Mucosa of stomach (tissue), 1 donor: ENCODE measurements at regions not wholly inside any gene's neighbourhood (a gene's known extent, or its start where the extent isn't known, plus 50 kb on each side); places are given as distances from the start of the nearest gene placed in this dataset.

Experiments used
- H3K27me3 ChIP-seq: one replicate; pipeline ENCODE4 v1.7.0; 2013; ENCODE audit warnings: mild to moderate bottlenecking, low read length; ENCODE audit not compliant: control insufficient read depth, insufficient read depth
- H3K36me3 ChIP-seq: one replicate; pipeline ENCODE4 v1.7.0; 2013; ENCODE audit warnings: low read length; ENCODE audit not compliant: control insufficient read depth, insufficient read depth
- H3K4me1 ChIP-seq: one replicate; pipeline ENCODE4 v1.7.0; 2013; ENCODE audit warnings: mild to moderate bottlenecking, low read length; ENCODE audit not compliant: control insufficient read depth, insufficient read depth
- H3K4me3 ChIP-seq: one replicate; pipeline ENCODE4 v1.7.0; 2013; ENCODE audit warnings: low read length
- H3K9ac ChIP-seq: one replicate; pipeline ENCODE4 v1.7.0; 2013; ENCODE audit warnings: mild to moderate bottlenecking, low read length, moderate library complexity
- H3K9me3 ChIP-seq: one replicate; pipeline ENCODE4 v1.7.0; 2013; ENCODE audit warnings: mild to moderate bottlenecking, low read length, moderate library complexity; ENCODE audit not compliant: control insufficient read depth
- donor health status: Pancreatic carcinoma.

GRCh38 chr6:112485120-112485826 lies 138.1 kb downstream of the RFPL4B start:
- H3K9me3 ChIP-seq, result no peaks in the 10 kb centered on the region
- H3K9ac ChIP-seq, result no peak overlapping the region
- no peaks in the 10 kb centered on the region for H3K27me3 ChIP-seq
- H3K36me3 ChIP-seq, result no peaks in the 10 kb centered on the region
- H3K4me3 ChIP-seq, result no peak overlapping the region
- no peaks in the 10 kb centered on the region for H3K4me1 ChIP-seq

- no peaks in the 10 kb centered on the region for H3K27me3 ChIP-seq
- no peaks in the 10 kb centered on the region for H3K9me3 ChIP-seq
Measured at GRCh38 chr6:112485827-112486212, 138.7 kb downstream of the RFPL4B start.

GRCh38 chr6:112486454-112486853 lies 139.3 kb downstream of the RFPL4B start:
- Histone ChIP-seq H3K4me1 (no peaks in the 10 kb centered on the region), H3K27me3 (no peaks in the 10 kb centered on the region), H3K9me3 (no peaks in the 10 kb centered on the region), H3K4me3 (no peak overlapping the region), H3K9ac (no peak overlapping the region), H3K36me3 (no peaks in the 10 kb centered on the region)

More at GRCh38 chr6:112485827-112486212, 138.7 kb downstream of the RFPL4B start:
- Histone ChIP-seq H3K9ac (no peak overlapping the region), H3K4me3 (no peak overlapping the region), H3K36me3 (no peaks in the 10 kb centered on the region), H3K4me1 (no peaks in the 10 kb centered on the region)

- Histone ChIP-seq H3K27me3 (no peaks in the 10 kb centered on the region), H3K9ac (no peak overlapping the region), H3K9me3 (no peaks in the 10 kb centered on the region), H3K36me3 (no peaks in the 10 kb centered on the region), H3K4me1 (no peaks in the 10 kb centered on the region), H3K4me3 (no peak overlapping the region)
Measured at GRCh38 chr6:112488238-112488637, 141.1 kb downstream of the RFPL4B start.

GRCh38 chr6:112501705-112502104 lies 154.6 kb downstream of the RFPL4B start:
- H3K4me1 ChIP-seq, result no peaks in the 10 kb centered on the region
- H3K36me3 ChIP-seq, result no peaks in the 10 kb centered on the region
- H3K9ac ChIP-seq, result no peak overlapping the region
- no peak overlapping the region for H3K4me3 ChIP-seq
- H3K27me3 ChIP-seq, result no peaks in the 10 kb centered on the region
- H3K9me3 ChIP-seq, result no peaks in the 10 kb centered on the region

GRCh38 chr6:112502351-112503090 lies 155.4 kb downstream of the RFPL4B start:
- no peaks in the 10 kb centered on the region for H3K36me3 ChIP-seq
- no peaks in the 10 kb centered on the region for H3K4me1 ChIP-seq
- H3K9me3 ChIP-seq, result no peaks in the 10 kb centered on the region
- H3K4me3 ChIP-seq, result no peak overlapping the region
- H3K27me3 ChIP-seq, result no peaks in the 10 kb centered on the region
- H3K9ac ChIP-seq, result no peak overlapping the region

GRCh38 chr6:112503091-112503596 lies 156.0 kb downstream of the RFPL4B start:
- Histone ChIP-seq H3K4me3 (no peak overlapping the region), H3K4me1 (no peaks in the 10 kb centered on the region), H3K36me3 (no peaks in the 10 kb centered on the region), H3K27me3 (no peaks in the 10 kb centered on the region), H3K9ac (no peak overlapping the region), H3K9me3 (no peaks in the 10 kb centered on the region)

- no peak overlapping the region for H3K4me3 ChIP-seq
- no peaks in the 10 kb centered on the region for H3K27me3 ChIP-seq
- H3K4me1 ChIP-seq, result no peaks in the 10 kb centered on the region
- H3K9ac ChIP-seq, result no peak overlapping the region
- H3K36me3 ChIP-seq, result no peaks in the 10 kb centered on the region
- no peaks in the 10 kb centered on the region for H3K9me3 ChIP-seq
Measured at GRCh38 chr6:112504621-112505020, 157.5 kb downstream of the RFPL4B start.

GRCh38 chr6:112511441-112511840 lies 164.3 kb downstream of the RFPL4B start:
- Histone ChIP-seq H3K9ac (no peak overlapping the region), H3K9me3 (no peaks in the 10 kb centered on the region), H3K4me1 (no peaks in the 10 kb centered on the region), H3K36me3 (no peaks in the 10 kb centered on the region), H3K27me3 (no peaks in the 10 kb centered on the region), H3K4me3 (no peak overlapping the region)

GRCh38 chr6:112513175-112513574 lies 166.0 kb downstream of the RFPL4B start:
- H3K36me3 ChIP-seq, result no peaks in the 10 kb centered on the region

GRCh38 chr6:112522587-112522986 lies 175.5 kb downstream of the RFPL4B start:
- no peaks in the 10 kb centered on the region for H3K36me3 ChIP-seq
- no peak overlapping the region for H3K4me3 ChIP-seq
- no peak overlapping the region for H3K9ac ChIP-seq
- no peaks in the 10 kb centered on the region for H3K9me3 ChIP-seq
- no peaks in the 10 kb centered on the region for H3K27me3 ChIP-seq
- no peaks in the 10 kb centered on the region for H3K4me1 ChIP-seq

More at GRCh38 chr6:112513175-112513574, 166.0 kb downstream of the RFPL4B start:
- Histone ChIP-seq H3K9ac (no peak overlapping the region), H3K9me3 (no peaks in the 10 kb centered on the region), H3K4me1 (no peaks in the 10 kb centered on the region), H3K27me3 (no peaks in the 10 kb centered on the region), H3K4me3 (no peak overlapping the region)

- no peak overlapping the region for H3K9ac ChIP-seq
- no peaks in the 10 kb centered on the region for H3K27me3 ChIP-seq
- no peak overlapping the region for H3K4me3 ChIP-seq
- no peaks in the 10 kb centered on the region for H3K36me3 ChIP-seq
- H3K9me3 ChIP-seq, result no peaks in the 10 kb centered on the region
- no peaks in the 10 kb centered on the region for H3K4me1 ChIP-seq
Measured at GRCh38 chr6:112524071-112524470, 176.9 kb downstream of the RFPL4B start.
